ENCODE measurements at regions not wholly inside any gene's neighbourhood (a gene's known extent, or its start where the extent isn't known, plus 50 kb on each side); places are given as distances from the start of the nearest gene placed in this dataset.

GRCh38 chr2:2831633-2832032, 500.6 kb upstream of the MYT1L start:
- TF ChIP-seq CTCF (IDR thresholded peaks at IDR 0.05) = no peak
- no peak for TF ChIP-seq POLR2A (IDR thresholded peaks at IDR 0.05)
